ENCODE measurements at regions not wholly inside any gene's neighbourhood (a gene's known extent, or its start where the extent isn't known, plus 50 kb on each side); places are given as distances from the start of the nearest gene placed in this dataset.
"Not testable (repeated sequence)": the region's sequence is repeated elsewhere in the genome, so short reads cannot be mapped to it uniquely, and the experiment has no call there.

GRCh38 chr2:105526000-105526925, 127.4 kb upstream of the FHL2 start:
- no peak for DNase-seq

- DNase-seq, result no peak
These were observed 126.3 kb upstream of the FHL2 start for GRCh38 chr2:105525201-105525600.

- DNase-seq, result no peak
These were observed 123.8 kb upstream of the FHL2 start for GRCh38 chr2:105522645-105523044.

GRCh38 chr2:105521616-105522015, 122.8 kb upstream of the FHL2 start:
- DNase-seq, result no peak

- DNase-seq, result no peak
These were observed 122.3 kb upstream of the FHL2 start for GRCh38 chr2:105521176-105521575.

DNA sequence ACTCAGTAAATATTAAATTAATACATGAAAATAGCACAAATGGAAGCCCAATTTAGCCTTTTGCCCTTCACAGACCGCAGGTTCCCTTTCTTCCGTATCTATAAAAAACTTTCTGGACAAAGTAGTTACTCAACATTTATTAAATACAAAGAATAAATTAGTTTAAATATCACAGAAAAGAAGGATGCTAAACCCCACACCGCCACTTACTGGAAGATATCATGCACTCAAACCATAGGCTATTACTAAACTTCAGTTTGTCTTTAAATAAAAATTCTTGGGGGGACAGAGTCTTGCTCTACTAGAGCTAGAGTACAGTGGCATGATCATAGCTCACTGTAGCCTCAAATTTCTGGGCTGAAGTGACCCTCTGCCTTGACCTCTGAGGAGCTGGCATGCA, 120.7 kb upstream of the FHL2 start:
- DNase-seq, result no peak

DNA sequence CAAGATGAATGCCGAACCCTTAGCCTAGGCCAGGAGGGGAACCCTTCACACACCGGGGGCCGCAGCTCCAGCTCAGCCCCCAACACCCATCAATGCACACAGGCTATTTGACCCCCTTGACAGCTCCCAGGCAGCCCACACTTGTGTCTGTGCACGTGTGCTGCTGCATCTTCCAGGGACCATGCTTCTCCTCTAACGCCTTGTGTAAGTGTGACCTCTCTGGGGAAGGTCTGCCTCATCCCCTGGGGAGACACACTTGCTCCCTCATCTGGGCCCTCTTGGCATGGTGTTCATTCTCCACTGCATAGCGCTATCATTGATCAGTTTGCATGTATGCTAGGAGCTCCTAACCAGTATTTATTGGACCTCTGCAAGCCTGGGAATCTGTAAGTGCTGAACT, 120.0 kb upstream of the FHL2 start:
- DNase-seq, result no peak

GRCh38 chr2:105517814-105518705, 119.2 kb upstream of the FHL2 start:
- DNase-seq, result no peak

- DNase-seq, result no peak
These were observed 116.9 kb upstream of the FHL2 start for GRCh38 chr2:105515581-105516415.

DNA sequence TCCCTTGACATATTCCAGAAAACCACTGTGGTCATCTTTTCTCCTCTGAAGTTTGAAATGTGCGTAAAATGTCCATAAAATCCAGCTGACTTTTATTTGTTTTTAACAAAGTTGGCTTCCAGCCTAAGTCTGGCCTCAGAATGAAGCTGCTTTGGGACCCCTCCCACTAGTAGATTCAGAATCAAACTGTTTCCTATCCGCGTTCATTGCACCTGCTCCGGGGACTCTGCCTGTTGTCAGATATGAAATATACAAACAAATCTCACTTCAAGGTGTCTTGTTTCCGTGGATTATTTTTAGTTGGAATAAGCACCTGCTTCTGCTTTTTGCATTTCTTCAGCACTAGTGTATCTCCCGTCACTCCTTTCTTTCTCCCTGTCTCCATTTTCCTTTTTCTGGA, 115.7 kb upstream of the FHL2 start:
- DNase-seq, result no peak

GRCh38 chr2:105510761-105511528, 112.1 kb upstream of the FHL2 start:
- DNase-seq, result no peak

GRCh38 chr2:105509269-105510086, 110.6 kb upstream of the FHL2 start:
- DNase-seq, result no peak

- not testable (repeated sequence) for DNase-seq
These were observed 108.0 kb upstream of the FHL2 start for GRCh38 chr2:105506860-105507259.

- no peak for DNase-seq
These were observed 105.6 kb upstream of the FHL2 start for GRCh38 chr2:105504459-105504858.

DNA sequence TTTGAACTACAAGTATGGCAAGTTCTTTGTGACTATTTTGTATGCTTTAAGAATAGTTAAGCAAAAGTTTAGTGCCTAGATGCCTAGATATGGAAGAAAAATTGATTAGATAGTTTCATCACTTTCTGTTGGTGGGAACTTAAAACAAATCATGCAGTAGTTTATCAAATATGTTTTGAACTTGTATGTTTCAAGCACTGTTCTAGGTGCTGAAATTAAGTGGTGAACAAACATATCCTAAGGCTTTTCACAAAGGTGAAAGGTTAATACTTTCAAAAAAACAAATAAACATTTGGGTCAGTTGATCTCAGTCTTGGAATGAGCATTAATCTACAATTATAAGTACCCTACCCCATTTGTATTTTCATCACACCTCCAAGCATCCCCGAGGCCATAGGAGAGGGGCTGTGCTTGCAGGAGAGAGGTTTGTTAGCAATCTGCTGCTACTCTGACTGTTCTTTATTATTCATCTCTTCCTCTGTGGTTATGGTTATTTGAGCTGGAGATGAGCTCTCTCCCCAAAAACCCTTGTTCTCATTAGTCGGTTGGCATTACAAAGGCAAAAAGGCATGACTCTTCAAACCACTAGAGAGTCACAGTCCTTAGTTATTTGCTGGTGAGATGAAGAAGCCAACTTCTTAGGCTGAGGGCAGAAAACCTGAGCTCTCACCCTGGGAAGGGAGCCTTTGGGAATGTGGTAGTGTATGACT, 103.9 kb upstream of the FHL2 start:
- DNase-seq, result no peak

- DNase-seq, result no peak
These were observed 99.5 kb upstream of the FHL2 start for GRCh38 chr2:105498281-105498846.

GRCh38 chr2:105497094-105497493, 98.2 kb upstream of the FHL2 start:
- no peak for DNase-seq

DNA sequence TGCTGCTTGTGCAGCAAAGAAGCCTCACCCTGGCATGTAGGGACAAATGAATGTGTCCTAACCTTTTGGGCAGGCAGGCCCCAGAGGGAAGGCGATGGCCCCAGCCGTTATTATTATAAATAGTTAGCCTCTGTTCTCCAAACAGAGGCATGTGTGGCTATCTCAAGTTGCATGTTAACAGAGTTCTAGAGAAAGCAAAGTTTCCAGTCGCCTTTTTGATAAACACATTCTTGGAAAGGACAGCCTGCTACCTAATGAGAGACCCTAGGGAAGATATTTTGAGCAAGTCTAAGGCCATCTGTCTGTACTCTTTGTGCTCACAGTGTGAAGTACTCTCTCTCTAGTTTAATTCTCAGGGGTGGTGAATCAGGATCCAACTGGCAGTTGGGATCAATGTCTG, 97.4 kb upstream of the FHL2 start:
- no peak for DNase-seq

- no peak for DNase-seq
These were observed 96.0 kb upstream of the FHL2 start for GRCh38 chr2:105494683-105495425.
